KBM-7 (cell line): ENCODE measurements at regions not wholly inside any gene's neighbourhood (a gene's known extent, or its start where the extent isn't known, plus 50 kb on each side); places are given as distances from the start of the nearest gene placed in this dataset.

Source experiments
- DNase-seq: peaks from one replicate; pipeline ENCODE4 v3.0.0-alpha.2; 2015
- in situ Hi-C: fragments of 300-500 bp; cut with MboI; formaldehyde crosslinking; loops from 2 replicates; pipeline ENCODE4 v1.14.3; 2020; ENCODE audit warnings: low sequenced_read_pairs, low pct_unique_long_range_greater_than_20kb, mixed read lengths

DNA sequence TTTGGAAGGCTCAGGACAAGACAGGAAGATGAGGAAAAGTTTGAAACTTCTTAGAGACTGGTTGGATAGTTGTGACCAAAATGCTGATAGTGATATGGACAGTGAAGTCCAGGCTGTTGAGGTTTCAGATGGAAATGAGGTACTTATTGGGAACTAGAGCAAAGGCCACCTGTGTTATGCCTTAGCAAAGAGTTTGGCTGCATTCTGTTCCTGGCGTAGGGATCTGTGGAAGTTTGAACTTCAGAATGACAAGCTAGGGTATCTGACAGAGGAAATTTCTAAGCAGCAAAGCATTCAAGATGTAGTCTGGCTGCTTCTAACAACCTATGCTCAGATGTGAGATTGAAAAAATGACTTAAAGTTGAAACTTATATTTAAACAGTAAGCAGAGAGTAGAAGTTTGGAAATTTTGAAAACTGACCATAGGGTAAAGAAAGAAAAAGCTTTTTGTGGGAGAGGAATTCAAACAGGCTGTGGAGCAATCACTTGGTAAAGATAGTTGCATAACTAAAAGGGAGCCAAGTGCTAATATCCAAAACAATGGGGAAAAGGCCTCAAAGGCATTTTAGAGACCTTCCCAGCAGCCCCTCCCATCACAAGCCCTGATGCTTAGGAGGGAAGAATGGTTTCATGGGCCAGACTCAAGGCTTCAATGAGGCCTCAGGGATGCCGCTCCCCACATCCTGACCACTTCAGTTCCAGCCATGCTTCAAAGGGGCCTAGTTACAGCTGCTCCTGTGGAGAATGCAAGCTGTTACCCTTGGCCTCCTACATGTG is 415.1 kb downstream of the INHBA start:
- in situ Hi-C loops = no loop called here
- no peak for DNase-seq

GRCh38 chr7:41280491-41280890 is 422.4 kb downstream of the INHBA start:
- no peak for DNase-seq
- in situ Hi-C loops = no loop called here

GRCh38 chr7:41277561-41277960 is 425.3 kb downstream of the INHBA start:
- in situ Hi-C loops = no loop called here
- no peak for DNase-seq

DNA sequence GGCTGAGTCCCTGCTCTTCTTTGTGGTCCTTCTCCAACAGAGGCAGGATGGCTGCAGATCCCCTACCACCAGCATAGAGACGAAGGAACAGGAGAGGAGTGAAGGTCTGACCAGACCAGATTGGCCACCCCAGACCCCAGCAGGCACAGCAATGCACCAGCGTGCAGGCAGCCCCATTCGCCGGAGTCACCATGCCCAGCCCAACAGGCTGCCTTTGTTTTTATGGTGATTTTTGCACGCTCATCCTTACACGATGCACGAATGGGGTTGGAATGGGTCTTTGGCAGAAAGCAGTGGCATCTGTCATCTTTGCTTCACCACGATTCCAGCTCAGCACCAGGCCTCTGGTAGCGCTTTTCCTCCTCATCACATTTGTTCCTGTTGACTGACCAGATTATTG is 427.6 kb downstream of the INHBA start:
- no peak for DNase-seq
- in situ Hi-C loops = no loop called here

- in situ Hi-C loops = no loop called here
- DNase-seq = no peak
Measured at GRCh38 chr7:41274179-41274578, 428.7 kb downstream of the INHBA start.

- in situ Hi-C loops = no loop called here
- no peak for DNase-seq
Measured at GRCh38 chr7:41272664-41273063, 430.2 kb downstream of the INHBA start.

- in situ Hi-C loops = no loop called here
- no peak for DNase-seq
Measured at GRCh38 chr7:41268878-41269277, 434.0 kb downstream of the INHBA start.

DNA sequence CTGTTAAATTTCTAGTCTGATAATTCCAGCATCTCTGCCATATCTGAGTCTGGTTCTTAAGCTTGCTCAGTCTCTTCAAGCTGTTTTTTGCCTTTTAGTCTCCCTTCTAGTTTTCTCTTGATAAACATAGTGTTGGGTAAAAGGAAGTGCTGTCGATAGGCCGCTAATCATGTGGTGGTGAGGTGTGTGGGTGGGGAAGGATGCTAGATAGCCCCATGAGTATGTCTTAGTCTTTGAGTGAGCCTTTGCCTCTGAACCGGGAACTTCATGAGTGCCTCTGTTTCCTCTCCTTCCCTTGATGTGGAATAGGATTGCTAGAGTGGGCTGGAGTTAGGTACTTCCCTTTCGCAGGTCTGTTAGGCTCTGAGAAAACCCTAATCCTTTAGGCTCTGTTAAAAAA is 441.8 kb downstream of the INHBA start:
- DNase-seq = no peak
- in situ Hi-C loops = no loop called here

- in situ Hi-C loops = no loop called here
Measured at GRCh38 chr7:41257660-41258059, 445.2 kb downstream of the INHBA start.

DNA sequence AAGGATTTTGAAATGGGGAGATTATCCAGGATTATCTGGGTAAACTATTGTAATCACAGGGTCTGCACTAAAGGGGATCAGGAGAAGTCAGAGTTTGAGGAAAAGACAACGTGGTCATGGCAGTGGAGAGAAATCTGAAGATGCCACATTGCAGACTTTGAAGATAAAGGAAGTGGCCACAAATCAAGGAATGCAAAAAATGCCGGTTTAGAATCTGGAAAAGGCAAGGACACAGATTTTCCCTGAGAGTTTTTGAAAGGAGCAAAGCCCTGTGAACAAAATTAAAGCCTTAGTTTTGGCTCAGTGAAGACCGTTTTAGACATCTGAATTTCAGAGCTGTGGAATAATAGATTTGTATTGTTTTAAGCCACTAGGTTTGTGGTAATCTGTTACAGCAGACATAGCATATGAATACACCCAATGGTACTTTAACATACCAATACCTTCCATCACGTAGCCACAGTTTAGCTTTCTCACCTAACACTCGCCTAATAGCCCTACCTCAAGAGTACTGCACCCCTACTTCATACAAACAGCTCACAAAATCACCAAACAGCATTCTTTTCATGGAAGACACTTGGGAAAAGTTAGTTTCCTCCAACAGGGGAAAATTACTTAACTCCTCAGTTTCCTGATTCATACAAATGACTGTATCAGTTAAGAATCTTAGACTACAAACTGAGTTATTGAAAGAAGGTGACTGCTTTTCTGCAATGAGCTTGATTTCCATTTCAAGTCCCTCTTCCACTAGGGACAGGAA is 446.5 kb downstream of the INHBA start:
- in situ Hi-C loops = no loop called here
- DNase-seq = no peak

More at GRCh38 chr7:41257660-41258059, 445.2 kb downstream of the INHBA start:
- no peak for DNase-seq

GRCh38 chr7:41255716-41256115 is 447.2 kb downstream of the INHBA start:
- in situ Hi-C loops = no loop called here
- no peak for DNase-seq

GRCh38 chr7:41255113-41255512 is 447.8 kb downstream of the INHBA start:
- no peak for DNase-seq
- in situ Hi-C loops = no loop called here

DNA sequence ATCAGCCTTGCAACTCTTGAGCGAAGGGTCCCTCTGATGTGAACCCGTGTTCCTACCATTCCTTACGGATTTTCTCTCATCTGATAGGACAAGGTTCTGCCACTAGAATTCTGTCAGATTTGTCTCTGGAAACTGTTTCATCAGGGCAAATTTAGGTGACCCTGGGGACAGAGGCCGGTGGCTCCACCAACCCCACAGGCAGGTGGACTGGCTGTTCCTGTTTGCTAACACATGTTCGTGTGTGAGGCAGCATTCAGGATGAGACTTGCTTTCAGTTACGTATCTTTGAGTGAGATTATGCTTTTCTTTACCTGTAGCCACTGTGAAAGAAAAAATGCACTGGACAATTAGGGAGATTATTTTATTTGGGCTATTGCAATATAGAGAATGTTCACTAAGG is 449.9 kb downstream of the INHBA start:
- DNase-seq = no peak
- in situ Hi-C loops = no loop called here

DNA sequence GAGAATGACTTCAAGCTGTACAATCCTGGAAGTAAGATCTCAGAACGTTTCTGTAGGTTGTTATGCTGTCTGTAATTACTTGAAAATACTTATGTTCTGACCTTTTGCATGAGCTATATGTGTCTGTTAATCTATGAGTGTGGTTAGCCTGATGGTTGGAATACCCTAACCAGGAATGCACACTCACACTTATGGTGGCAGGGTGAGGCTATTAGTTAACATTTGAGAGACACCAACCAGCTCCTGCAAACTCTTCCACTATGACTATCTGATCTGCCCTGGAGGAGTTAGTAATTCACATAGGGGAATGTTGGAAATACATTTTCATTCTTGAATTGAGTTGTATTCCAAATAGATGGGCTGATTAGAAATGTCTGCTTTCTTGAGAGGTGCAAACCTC is 450.3 kb downstream of the INHBA start:
- in situ Hi-C loops = no loop called here
- no peak for DNase-seq

DNA sequence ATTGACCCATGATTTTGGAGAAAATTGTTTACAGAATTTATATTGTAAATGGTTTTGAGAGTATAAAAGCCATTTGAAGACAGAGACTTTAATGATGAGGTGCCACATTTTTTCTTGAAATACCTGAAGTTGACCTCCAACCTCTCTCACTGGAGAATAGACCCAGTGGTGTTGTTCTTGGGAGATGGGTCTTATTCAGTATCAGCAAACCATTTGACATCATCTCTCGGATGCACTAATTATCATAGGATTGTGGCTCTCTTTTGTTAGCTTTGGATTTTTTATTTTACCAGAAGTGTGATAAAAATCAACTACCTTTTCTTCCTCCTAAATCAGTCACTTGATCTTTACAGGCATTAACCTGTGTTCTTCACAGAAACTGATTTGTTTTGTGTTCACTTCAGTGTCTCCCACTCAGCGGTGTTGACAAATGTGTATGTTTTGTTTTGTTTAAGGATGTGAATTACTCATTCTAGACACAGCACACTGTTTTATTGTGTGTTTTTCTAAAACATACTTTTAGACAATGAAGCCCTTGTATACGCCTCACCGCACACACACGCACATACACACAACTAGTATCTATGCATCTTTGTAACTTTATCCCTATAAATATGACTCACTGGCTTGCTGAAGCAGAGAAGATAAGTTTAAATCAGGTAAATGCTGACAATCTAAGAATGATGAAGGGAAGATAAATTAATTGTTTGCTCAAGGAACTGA is 455.6 kb downstream of the INHBA start:
- in situ Hi-C loops = no loop called here
- no peak for DNase-seq

- in situ Hi-C loops = no loop called here
- no peak for DNase-seq
Measured at GRCh38 chr7:41245916-41246315, 457.0 kb downstream of the INHBA start.

DNA sequence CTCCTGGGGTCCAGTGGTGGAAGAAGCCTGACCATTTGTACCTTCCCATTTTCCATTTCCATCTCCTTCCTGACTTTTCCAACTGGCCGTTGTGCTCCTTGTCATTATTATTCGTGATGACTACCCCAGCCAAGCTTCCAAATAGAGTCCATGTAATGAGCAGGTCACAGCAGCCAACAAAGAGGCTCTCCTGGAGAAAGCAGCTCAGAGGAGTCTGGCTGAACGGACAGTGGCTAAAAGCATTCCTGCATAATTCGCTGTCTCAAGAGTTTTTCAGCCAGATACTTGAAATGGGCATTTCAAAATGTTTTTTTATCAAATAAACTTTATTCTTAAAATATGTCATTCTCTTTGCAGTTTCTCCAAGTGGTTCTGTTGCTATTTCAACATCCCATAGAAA is 458.6 kb downstream of the INHBA start:
- no peak for DNase-seq
- in situ Hi-C loops = no loop called here

- no peak for DNase-seq
- in situ Hi-C loops = no loop called here
Measured at GRCh38 chr7:41241641-41242040, 461.2 kb downstream of the INHBA start.

GRCh38 chr7:41239596-41239995 is 463.3 kb downstream of the INHBA start:
- DNase-seq = no peak
- in situ Hi-C loops = no loop called here

DNA sequence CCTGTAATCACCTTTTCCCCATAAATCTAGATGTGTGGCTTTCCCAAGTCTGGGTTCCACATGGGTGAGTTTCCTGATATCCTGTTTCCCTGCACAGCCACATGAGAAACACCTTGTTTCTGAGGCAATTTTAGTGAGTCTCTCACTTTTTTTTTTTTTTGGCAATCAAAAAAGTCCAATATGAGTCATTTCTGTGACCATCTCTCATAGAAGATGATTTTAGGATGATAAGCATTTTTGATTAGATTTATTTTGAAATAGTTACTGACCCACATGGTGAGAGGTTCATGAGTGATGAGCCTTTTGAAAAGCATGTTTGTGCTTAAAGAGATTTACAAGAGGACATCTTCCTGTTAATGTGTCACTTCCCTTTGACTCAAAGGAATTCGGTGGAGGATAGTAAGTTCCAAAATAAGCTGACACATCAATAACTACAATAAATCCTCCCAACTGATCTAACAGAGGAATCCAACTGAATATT is 464.0 kb downstream of the INHBA start:
- in situ Hi-C loops = no loop called here
- no peak for DNase-seq
